ENCODE measurements at regions not wholly inside any gene's neighbourhood (a gene's known extent, or its start where the extent isn't known, plus 50 kb on each side); places are given as distances from the start of the nearest gene placed in this dataset.

DNA sequence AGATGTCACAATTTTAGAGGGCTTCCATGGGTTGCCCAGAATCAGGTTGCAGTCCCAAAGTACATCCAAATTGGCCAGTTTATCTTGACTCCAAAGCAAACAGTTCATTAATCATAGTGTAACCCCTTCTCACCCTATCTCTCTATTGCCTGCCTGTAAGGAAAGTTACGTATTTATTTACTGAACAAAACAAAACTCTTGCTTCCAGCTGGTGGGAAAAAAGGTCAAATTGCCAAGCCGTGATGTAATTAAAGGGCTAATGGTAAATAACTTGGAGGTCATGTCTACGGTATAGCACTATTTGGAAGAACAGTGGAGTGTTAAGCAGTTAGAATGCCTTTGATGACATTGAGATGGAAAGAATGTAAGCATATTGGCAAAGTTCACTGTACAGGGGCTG, 214.0 kb downstream of the DLEU7 start:
- TF ChIP-seq, protein P1, sequence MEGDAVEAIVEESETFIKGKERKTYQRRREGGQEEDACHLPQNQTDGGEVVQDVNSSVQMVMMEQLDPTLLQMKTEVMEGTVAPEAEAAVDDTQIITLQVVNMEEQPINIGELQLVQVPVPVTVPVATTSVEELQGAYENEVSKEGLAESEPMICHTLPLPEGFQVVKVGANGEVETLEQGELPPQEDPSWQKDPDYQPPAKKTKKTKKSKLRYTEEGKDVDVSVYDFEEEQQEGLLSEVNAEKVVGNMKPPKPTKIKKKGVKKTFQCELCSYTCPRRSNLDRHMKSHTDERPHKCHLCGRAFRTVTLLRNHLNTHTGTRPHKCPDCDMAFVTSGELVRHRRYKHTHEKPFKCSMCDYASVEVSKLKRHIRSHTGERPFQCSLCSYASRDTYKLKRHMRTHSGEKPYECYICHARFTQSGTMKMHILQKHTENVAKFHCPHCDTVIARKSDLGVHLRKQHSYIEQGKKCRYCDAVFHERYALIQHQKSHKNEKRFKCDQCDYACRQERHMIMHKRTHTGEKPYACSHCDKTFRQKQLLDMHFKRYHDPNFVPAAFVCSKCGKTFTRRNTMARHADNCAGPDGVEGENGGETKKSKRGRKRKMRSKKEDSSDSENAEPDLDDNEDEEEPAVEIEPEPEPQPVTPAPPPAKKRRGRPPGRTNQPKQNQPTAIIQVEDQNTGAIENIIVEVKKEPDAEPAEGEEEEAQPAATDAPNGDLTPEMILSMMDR (IDR thresholded peaks at IDR 0.05; ENCODE audit: insufficient read depth, missing control alignments): no peak
- DNase-seq (ENCODE audit: insufficient read length, low spot score) (no peak), FAIRE-seq (no peak)

DNA sequence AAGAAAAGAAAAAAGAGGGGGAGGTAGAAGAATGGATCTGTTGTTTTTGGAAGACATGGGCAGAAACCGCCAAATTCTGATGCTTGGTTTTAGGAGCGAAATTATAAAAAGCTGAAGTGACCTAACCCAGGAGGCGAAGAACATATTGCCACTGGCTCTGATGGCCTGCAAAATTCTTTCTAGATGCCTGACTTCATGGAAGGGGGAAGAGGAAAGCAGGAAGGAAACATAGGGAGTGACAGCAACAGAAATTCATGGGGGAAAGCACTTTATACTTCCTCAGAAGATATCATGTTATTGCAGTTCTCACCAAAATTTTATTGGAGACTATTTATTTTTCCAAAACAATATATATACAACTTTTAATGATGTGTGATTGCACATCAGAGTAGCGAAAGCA, 213.5 kb downstream of the DLEU7 start:
- no peak for DNase-seq (ENCODE audit: insufficient read length, low spot score)
- TF ChIP-seq, protein P1 (IDR thresholded peaks at IDR 0.05; ENCODE audit: insufficient read depth, missing control alignments): no peak
- FAIRE-seq: no peak

DNA sequence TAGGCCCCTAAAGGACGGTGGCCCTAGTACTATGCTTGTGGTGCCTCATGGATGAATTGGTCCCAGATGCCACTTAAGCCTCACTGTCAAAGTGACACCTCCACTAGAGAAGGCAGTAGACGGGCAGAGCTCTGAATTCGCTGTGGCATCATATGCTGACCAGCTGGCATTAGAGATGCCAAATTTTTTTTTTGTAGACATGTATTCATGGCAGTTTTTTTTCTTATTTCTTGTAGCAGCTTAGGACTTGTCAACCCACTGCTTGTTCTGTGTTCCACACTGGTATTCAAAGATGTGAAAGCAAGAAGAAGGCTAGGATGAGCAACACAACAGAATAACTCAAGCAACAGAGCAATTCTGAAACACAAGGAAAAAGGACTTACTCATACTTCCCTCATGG, 212.5 kb downstream of the DLEU7 start:
- TF ChIP-seq, protein P1 (IDR thresholded peaks at IDR 0.05; ENCODE audit: insufficient read depth, missing control alignments): no peak
- FAIRE-seq: no peak

DNA sequence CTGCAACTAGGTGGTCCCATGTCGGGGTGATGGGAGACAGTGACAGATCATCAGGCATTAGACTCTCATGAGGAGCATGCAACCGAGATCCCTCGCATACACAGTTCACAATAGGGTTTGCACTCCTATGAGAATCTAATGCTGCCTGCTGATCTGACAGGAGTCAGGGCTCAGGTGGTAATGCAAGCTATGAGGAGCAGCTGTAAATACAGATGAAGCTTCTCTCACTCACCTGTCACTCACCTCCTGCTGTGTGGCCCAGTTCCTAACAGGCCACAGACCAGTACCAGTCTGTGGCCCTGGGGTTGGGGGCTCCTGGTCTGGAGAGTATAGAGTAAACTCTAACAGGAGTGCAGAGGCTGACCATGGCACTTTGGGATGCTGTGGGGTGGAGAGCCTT, 209.2 kb downstream of the DLEU7 start:
- TF ChIP-seq, protein P1 (IDR thresholded peaks at IDR 0.05; ENCODE audit: insufficient read depth, missing control alignments): no peak
- DNase-seq (ENCODE audit: insufficient read length, low spot score) (no peak), FAIRE-seq (no peak)

More for the DNA sequence above, 212.5 kb downstream of the DLEU7 start:
- DNase-seq (ENCODE audit: insufficient read length, low spot score): no peak

DNA sequence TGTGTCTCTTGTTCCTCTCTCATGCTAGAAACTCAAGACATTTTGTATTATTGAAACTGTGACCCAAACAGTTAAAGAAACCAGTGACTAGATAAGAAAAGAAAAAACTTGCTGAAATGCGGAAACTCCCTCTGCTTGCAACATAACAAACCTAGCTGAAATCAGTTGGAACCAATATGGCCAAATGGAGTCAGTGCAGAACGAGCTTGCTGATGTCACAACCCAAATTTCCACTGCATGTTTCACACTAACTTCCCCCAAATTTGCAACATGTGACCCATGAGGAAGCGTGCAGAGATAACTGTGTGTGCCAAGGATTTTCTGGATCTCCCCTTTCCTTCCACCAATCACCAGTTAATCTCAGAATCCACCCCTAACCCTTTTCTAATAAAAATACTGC, 208.0 kb downstream of the DLEU7 start:
- no peak for FAIRE-seq
- DNase-seq (ENCODE audit: insufficient read length, low spot score): no peak
- TF ChIP-seq, protein P1 (IDR thresholded peaks at IDR 0.05; ENCODE audit: insufficient read depth, missing control alignments): no peak

DNA sequence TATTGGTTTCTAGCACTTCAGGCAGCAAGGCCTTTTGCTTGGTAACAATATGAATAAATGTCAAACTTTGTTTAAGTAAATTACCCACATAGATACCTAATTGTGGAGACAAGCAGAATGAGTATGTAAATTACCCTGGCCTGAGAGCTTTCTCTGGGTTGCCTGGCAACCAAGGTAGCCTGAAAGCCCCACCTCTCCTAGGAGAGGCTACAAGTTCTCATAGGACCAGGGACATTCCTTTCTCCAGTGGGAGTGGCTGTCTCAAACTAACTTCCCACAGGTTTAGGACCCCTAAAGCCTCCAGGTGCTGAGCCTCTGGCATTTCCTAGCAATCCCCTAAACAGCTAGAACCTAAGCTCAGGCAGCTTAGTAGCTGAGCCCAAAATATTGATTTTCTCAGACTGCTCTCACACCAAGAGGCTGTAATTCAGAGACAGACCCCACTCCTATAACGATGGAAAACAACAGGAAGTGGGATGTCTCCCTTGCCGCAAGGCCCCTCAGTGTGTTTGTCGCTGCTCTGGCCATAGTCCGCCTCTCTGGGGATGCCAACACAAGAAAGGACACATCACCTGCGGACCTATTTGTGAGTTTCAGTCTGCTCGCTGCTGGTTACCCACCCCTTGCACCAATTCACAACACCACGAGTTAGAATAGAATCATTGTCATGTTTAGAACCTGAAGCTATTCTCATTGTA, 207.3 kb downstream of the DLEU7 start:
- TF ChIP-seq, protein P1 (IDR thresholded peaks at IDR 0.05; ENCODE audit: insufficient read depth, missing control alignments): no peak
- FAIRE-seq (no peak), DNase-seq (ENCODE audit: insufficient read length, low spot score) (no peak)

DNA sequence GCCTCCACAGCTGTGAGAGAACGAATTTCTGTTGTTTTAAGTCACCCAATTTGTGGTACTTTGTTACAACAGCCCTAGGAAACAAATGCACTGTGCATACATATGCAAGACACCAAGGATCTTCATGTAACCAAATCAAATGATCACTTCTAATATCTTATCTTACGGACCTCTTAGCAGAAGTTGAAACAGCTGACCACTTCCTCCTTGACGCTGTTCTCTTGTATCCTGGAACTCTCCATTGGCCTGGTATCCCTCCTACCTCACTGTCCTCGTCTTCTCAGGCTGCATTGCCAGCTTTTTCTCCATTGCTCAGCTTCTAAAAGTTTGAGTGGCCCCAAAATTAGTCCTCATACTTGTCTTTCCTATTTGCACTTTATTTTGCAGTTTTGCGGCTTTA, 200.4 kb downstream of the DLEU7 start:
- FAIRE-seq: no peak
- no peak for DNase-seq (ENCODE audit: insufficient read length, low spot score)
- TF ChIP-seq, protein P1 (IDR thresholded peaks at IDR 0.05; ENCODE audit: insufficient read depth, missing control alignments): no peak

Data from D721Med (cell line).